ENCODE measurements at regions not wholly inside any gene's neighbourhood (a gene's known extent, or its start where the extent isn't known, plus 50 kb on each side); places are given as distances from the start of the nearest gene placed in this dataset.

DNA sequence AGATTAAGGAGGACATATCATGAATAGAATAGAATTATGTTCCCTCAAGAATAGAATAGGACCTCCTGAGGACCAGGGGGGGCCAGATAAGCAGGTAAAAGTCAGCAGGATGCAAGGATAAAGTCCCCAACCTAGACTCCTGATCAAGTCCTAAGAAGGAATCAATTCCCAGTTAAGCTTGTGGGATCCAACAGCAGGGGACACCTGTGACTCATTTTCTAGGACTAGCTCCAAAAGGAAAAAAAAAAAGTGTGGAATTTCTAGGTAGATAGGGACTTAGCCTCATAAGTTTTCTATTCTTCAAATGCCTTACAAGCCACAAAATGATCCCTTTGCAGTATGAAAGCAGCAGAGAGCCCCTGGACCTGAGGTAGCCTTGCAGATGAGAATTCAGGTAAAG is 336.2 kb downstream of the WDR11 start:
- TF ChIP-seq MXI1 (conservative IDR thresholded peaks at IDR 0.05; ENCODE audit: poor library complexity, severe bottlenecking) (no peak), SMC3 (conservative IDR thresholded peaks at IDR 0.05; ENCODE audit: poor library complexity) (no peak), POLR2AphosphoS5 (IDR thresholded peaks at IDR 0.05) (no peak), EZH2 (IDR thresholded peaks at IDR 0.05; ENCODE audit: borderline replicate concordance, insufficient read depth, low read length, poor library complexity, severe bottlenecking) (no peak), TAF1 (IDR thresholded peaks at IDR 0.05; ENCODE audit: low read depth) (no peak), RAD21 (conservative IDR thresholded peaks at IDR 0.05) (no peak), EP300 (conservative IDR thresholded peaks at IDR 0.05; ENCODE audit: poor library complexity, severe bottlenecking) (no peak)
- TF ChIP-seq, protein P1, sequence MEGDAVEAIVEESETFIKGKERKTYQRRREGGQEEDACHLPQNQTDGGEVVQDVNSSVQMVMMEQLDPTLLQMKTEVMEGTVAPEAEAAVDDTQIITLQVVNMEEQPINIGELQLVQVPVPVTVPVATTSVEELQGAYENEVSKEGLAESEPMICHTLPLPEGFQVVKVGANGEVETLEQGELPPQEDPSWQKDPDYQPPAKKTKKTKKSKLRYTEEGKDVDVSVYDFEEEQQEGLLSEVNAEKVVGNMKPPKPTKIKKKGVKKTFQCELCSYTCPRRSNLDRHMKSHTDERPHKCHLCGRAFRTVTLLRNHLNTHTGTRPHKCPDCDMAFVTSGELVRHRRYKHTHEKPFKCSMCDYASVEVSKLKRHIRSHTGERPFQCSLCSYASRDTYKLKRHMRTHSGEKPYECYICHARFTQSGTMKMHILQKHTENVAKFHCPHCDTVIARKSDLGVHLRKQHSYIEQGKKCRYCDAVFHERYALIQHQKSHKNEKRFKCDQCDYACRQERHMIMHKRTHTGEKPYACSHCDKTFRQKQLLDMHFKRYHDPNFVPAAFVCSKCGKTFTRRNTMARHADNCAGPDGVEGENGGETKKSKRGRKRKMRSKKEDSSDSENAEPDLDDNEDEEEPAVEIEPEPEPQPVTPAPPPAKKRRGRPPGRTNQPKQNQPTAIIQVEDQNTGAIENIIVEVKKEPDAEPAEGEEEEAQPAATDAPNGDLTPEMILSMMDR (IDR thresholded peaks at IDR 0.05; ENCODE audit: poor library complexity, severe bottlenecking), result no peak
- TF ChIP-seq, protein P2, sequence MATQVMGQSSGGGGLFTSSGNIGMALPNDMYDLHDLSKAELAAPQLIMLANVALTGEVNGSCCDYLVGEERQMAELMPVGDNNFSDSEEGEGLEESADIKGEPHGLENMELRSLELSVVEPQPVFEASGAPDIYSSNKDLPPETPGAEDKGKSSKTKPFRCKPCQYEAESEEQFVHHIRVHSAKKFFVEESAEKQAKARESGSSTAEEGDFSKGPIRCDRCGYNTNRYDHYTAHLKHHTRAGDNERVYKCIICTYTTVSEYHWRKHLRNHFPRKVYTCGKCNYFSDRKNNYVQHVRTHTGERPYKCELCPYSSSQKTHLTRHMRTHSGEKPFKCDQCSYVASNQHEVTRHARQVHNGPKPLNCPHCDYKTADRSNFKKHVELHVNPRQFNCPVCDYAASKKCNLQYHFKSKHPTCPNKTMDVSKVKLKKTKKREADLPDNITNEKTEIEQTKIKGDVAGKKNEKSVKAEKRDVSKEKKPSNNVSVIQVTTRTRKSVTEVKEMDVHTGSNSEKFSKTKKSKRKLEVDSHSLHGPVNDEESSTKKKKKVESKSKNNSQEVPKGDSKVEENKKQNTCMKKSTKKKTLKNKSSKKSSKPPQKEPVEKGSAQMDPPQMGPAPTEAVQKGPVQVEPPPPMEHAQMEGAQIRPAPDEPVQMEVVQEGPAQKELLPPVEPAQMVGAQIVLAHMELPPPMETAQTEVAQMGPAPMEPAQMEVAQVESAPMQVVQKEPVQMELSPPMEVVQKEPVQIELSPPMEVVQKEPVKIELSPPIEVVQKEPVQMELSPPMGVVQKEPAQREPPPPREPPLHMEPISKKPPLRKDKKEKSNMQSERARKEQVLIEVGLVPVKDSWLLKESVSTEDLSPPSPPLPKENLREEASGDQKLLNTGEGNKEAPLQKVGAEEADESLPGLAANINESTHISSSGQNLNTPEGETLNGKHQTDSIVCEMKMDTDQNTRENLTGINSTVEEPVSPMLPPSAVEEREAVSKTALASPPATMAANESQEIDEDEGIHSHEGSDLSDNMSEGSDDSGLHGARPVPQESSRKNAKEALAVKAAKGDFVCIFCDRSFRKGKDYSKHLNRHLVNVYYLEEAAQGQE (IDR thresholded peaks at IDR 0.05; ENCODE audit: borderline replicate concordance), result no peak
- no peaks in the 10 kb centered on the region for H3K9me3 ChIP-seq (ENCODE audit: low read length)
- H3K27ac ChIP-seq (ENCODE audit: low read length), result no peak overlapping the region
- H3K36me3 ChIP-seq (ENCODE audit: insufficient read depth, low read length), result no peaks in the 10 kb centered on the region
- no peaks in the 10 kb centered on the region for H3F3A ChIP-seq (ENCODE audit: insufficient read depth, low read length, poor library complexity, severe bottlenecking)
- H3K4me3 ChIP-seq (ENCODE audit: low read length), result no peak overlapping the region
- H3K9ac ChIP-seq (ENCODE audit: low read length), result no peak overlapping the region
- no peak overlapping the region for H2AFZ ChIP-seq (ENCODE audit: low read depth, low read length)
- H4K20me1 ChIP-seq (ENCODE audit: insufficient read depth), result no peaks in the 10 kb centered on the region
- no peaks in the 10 kb centered on the region for H3K27me3 ChIP-seq (ENCODE audit: insufficient read depth, low read depth, low read length)
- H3K79me2 ChIP-seq (replicated peaks; ENCODE audit: insufficient read depth, low read length), result no peaks in the 10 kb centered on the region
- H3K4me2 ChIP-seq (ENCODE audit: low read length), result no peak overlapping the region
- no peaks in the 10 kb centered on the region for H3K9me2 ChIP-seq (ENCODE audit: insufficient read depth, low read length)

DNA sequence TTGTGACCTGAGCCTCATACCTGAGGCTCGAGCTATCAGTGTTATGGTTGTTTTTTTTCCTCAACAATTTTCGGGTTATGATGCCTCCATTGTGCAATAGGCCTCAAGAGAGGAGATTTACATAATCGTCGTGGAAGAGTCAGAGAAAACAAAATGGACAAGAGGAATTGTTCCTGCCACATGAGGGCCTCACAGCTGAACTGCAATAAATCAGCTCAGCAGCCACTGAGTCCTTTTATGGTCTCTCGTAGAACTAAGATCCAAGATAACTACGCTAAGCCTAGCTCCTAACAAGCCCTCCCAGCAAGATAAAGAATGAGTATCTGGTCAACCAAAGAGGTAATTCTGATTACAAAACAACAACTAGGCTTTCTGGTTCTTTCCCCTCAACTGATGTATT is 336.8 kb downstream of the WDR11 start:
- Histone ChIP-seq H3K4me3 (ENCODE audit: low read length) (no peak overlapping the region), H3K9me2 (ENCODE audit: insufficient read depth, low read length) (no peaks in the 10 kb centered on the region), H3K9me3 (ENCODE audit: low read length) (no peaks in the 10 kb centered on the region), H3F3A (ENCODE audit: insufficient read depth, low read length, poor library complexity, severe bottlenecking) (no peaks in the 10 kb centered on the region), H3K9ac (ENCODE audit: low read length) (no peak overlapping the region), H3K27me3 (ENCODE audit: insufficient read depth, low read depth, low read length) (no peaks in the 10 kb centered on the region), H3K27ac (ENCODE audit: low read length) (no peak overlapping the region), H3K79me2 (replicated peaks; ENCODE audit: insufficient read depth, low read length) (no peaks in the 10 kb centered on the region), H4K20me1 (ENCODE audit: insufficient read depth) (no peaks in the 10 kb centered on the region), H3K4me2 (ENCODE audit: low read length) (no peak overlapping the region), H3K36me3 (ENCODE audit: insufficient read depth, low read length) (no peaks in the 10 kb centered on the region), H2AFZ (ENCODE audit: low read depth, low read length) (no peak overlapping the region)
- TF ChIP-seq MXI1 (conservative IDR thresholded peaks at IDR 0.05; ENCODE audit: poor library complexity, severe bottlenecking), result no peak
- no peak for TF ChIP-seq POLR2AphosphoS5 (IDR thresholded peaks at IDR 0.05)
- no peak for TF ChIP-seq TAF1 (IDR thresholded peaks at IDR 0.05; ENCODE audit: low read depth)
- TF ChIP-seq EZH2 (IDR thresholded peaks at IDR 0.05; ENCODE audit: borderline replicate concordance, insufficient read depth, low read length, poor library complexity, severe bottlenecking), result no peak
- TF ChIP-seq EP300 (conservative IDR thresholded peaks at IDR 0.05; ENCODE audit: poor library complexity, severe bottlenecking), result no peak
- TF ChIP-seq, protein P1 (IDR thresholded peaks at IDR 0.05; ENCODE audit: poor library complexity, severe bottlenecking), result no peak
- TF ChIP-seq SMC3 (conservative IDR thresholded peaks at IDR 0.05; ENCODE audit: poor library complexity), result no peak
- no peak for TF ChIP-seq RAD21 (conservative IDR thresholded peaks at IDR 0.05)
